ENCODE measurements at regions not wholly inside any gene's neighbourhood (a gene's known extent, or its start where the extent isn't known, plus 50 kb on each side); places are given as distances from the start of the nearest gene placed in this dataset.

DNA sequence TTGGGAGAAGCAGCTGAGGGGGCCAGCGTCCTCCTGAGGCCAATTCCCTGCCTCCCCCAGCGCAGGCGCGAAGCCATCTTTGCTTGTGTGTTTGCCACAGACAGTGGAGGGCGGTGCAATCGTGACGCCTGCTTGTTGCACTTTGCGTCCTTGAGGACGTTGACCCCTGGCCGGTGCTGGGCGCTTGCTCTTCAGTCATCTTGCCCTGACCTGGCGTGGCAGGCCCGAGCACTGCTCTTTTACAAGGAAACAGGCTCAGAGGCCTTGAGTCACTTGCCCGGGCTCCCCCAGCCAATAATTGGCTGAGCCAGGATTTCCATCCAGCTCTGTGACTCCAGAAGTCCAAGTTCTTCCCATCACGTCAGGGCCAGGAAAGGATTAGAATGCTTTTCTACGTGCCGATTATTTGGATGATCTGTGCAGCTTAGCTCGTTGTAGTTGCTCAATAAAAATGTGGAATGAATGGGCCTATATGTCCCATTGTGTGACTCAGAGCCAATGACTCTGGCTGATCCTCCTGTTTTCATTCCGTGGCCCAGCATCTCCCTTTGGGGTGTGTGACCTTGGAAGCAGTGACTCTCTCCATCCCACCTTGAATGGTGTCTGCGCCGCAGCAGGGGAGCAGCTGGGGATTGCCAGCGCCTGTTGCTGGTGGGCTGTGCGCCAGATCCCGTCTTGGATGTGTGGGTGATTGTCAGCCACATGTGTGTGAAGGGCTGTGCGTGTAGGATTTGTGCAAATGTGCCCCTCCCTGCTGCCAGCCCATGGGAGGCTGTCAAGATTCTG is 214.1 kb downstream of the SEC14L1 start (continued):
- TF ChIP-seq, protein P1, sequence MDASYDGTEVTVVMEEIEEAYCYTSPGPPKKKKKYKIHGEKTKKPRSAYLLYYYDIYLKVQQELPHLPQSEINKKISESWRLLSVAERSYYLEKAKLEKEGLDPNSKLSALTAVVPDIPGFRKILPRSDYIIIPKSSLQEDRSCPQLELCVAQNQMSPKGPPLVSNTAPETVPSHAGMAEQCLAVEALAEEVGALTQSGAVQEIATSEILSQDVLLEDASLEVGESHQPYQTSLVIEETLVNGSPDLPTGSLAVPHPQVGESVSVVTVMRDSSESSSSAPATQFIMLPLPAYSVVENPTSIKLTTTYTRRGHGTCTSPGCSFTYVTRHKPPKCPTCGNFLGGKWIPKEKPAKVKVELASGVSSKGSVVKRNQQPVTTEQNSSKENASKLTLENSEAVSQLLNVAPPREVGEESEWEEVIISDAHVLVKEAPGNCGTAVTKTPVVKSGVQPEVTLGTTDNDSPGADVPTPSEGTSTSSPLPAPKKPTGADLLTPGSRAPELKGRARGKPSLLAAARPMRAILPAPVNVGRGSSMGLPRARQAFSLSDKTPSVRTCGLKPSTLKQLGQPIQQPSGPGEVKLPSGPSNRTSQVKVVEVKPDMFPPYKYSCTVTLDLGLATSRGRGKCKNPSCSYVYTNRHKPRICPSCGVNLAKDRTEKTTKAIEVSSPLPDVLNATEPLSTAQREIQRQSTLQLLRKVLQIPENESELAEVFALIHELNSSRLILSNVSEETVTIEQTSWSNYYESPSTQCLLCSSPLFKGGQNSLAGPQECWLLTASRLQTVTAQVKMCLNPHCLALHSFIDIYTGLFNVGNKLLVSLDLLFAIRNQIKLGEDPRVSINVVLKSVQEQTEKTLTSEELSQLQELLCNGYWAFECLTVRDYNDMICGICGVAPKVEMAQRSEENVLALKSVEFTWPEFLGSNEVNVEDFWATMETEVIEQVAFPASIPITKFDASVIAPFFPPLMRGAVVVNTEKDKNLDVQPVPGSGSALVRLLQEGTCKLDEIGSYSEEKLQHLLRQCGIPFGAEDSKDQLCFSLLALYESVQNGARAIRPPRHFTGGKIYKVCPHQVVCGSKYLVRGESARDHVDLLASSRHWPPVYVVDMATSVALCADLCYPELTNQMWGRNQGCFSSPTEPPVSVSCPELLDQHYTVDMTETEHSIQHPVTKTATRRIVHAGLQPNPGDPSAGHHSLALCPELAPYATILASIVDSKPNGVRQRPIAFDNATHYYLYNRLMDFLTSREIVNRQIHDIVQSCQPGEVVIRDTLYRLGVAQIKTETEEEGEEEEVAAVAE (CRISPR knock-in tag; IDR thresholded peaks at IDR 0.05; ENCODE audit: borderline replicate concordance) = peak; percentile 22; the same call in 1 of the 2 replicates
- no peak for TF ChIP-seq RFX1 (IDR thresholded peaks at IDR 0.05)
- TF ChIP-seq, protein P2, sequence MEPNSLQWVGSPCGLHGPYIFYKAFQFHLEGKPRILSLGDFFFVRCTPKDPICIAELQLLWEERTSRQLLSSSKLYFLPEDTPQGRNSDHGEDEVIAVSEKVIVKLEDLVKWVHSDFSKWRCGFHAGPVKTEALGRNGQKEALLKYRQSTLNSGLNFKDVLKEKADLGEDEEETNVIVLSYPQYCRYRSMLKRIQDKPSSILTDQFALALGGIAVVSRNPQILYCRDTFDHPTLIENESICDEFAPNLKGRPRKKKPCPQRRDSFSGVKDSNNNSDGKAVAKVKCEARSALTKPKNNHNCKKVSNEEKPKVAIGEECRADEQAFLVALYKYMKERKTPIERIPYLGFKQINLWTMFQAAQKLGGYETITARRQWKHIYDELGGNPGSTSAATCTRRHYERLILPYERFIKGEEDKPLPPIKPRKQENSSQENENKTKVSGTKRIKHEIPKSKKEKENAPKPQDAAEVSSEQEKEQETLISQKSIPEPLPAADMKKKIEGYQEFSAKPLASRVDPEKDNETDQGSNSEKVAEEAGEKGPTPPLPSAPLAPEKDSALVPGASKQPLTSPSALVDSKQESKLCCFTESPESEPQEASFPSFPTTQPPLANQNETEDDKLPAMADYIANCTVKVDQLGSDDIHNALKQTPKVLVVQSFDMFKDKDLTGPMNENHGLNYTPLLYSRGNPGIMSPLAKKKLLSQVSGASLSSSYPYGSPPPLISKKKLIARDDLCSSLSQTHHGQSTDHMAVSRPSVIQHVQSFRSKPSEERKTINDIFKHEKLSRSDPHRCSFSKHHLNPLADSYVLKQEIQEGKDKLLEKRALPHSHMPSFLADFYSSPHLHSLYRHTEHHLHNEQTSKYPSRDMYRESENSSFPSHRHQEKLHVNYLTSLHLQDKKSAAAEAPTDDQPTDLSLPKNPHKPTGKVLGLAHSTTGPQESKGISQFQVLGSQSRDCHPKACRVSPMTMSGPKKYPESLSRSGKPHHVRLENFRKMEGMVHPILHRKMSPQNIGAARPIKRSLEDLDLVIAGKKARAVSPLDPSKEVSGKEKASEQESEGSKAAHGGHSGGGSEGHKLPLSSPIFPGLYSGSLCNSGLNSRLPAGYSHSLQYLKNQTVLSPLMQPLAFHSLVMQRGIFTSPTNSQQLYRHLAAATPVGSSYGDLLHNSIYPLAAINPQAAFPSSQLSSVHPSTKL (CRISPR knock-in tag; IDR thresholded peaks at IDR 0.05) = peak; percentile 92
- 0 out of 2 replicates have a peak, but pooled peaks have one; percentile 42 for TF ChIP-seq MAZ (IDR thresholded peaks at IDR 0.05; ENCODE audit: borderline replicate concordance, low read depth, low read length)
- peak; percentile 73 for TF ChIP-seq MAZ (CRISPR knock-in tag; IDR thresholded peaks at IDR 0.05; ENCODE audit: low read depth)
- TF ChIP-seq POLR2G (IDR thresholded peaks at IDR 0.05; ENCODE audit: low read depth, low read length) = 0 out of 2 replicates have a peak, but pooled peaks have one; percentile 13
- no peak for TF ChIP-seq NONO (IDR thresholded peaks at IDR 0.05)
- TF ChIP-seq NONO (CRISPR knock-in tag; conservative IDR thresholded peaks at IDR 0.05) = peak; percentile 68
- TF ChIP-seq MEIS2 (CRISPR knock-in tag; IDR thresholded peaks at IDR 0.05) = peak; percentile 89
- TF ChIP-seq, protein P3, sequence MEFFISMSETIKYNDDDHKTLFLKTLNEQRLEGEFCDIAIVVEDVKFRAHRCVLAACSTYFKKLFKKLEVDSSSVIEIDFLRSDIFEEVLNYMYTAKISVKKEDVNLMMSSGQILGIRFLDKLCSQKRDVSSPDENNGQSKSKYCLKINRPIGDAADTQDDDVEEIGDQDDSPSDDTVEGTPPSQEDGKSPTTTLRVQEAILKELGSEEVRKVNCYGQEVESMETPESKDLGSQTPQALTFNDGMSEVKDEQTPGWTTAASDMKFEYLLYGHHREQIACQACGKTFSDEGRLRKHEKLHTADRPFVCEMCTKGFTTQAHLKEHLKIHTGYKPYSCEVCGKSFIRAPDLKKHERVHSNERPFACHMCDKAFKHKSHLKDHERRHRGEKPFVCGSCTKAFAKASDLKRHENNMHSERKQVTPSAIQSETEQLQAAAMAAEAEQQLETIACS (CRISPR knock-in tag; IDR thresholded peaks at IDR 0.05) = no peak
- peak; percentile 95 for TF ChIP-seq DNMT1 (CRISPR knock-in tag; IDR thresholded peaks at IDR 0.05)
- peak; percentile 91 for TF ChIP-seq MED1 (CRISPR knock-in tag; IDR thresholded peaks at IDR 0.05)
- TF ChIP-seq, protein P4, sequence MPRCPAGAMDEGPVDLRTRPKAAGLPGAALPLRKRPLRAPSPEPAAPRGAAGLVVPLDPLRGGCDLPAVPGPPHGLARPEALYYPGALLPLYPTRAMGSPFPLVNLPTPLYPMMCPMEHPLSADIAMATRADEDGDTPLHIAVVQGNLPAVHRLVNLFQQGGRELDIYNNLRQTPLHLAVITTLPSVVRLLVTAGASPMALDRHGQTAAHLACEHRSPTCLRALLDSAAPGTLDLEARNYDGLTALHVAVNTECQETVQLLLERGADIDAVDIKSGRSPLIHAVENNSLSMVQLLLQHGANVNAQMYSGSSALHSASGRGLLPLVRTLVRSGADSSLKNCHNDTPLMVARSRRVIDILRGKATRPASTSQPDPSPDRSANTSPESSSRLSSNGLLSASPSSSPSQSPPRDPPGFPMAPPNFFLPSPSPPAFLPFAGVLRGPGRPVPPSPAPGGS (CRISPR knock-in tag; IDR thresholded peaks at IDR 0.05) = no peak
- TF ChIP-seq ZNF737 (CRISPR knock-in tag; IDR thresholded peaks at IDR 0.05; ENCODE audit: borderline replicate concordance) = no peak
- TF ChIP-seq HOXD1 (CRISPR knock-in tag; IDR thresholded peaks at IDR 0.05) = peak; percentile 88; the same call in 1 of the 2 replicates
- no peak for TF ChIP-seq ZNF484 (CRISPR knock-in tag; IDR thresholded peaks at IDR 0.05; ENCODE audit: borderline replicate concordance, low read depth)
- TF ChIP-seq, protein P5, sequence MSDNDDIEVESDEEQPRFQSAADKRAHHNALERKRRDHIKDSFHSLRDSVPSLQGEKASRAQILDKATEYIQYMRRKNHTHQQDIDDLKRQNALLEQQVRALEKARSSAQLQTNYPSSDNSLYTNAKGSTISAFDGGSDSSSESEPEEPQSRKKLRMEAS (IDR thresholded peaks at IDR 0.05) = peak; percentile 86

Measured in HepG2 (cell line).